MM.1S (cell line): ENCODE measurements at regions not wholly inside any gene's neighbourhood (a gene's known extent, or its start where the extent isn't known, plus 50 kb on each side); places are given as distances from the start of the nearest gene placed in this dataset.

Experiments
- DNase-seq: peaks from one replicate; pipeline ENCODE4 v3.0.0-alpha.2; 2015
- H2AFZ ChIP-seq: fragments of 300-600 bp; sonication (generic); 2 replicates; pipeline ENCODE4 v1.6.0; 2016; ENCODE audit warnings: antibody characterized with exemption, low read length
- H3F3A ChIP-seq: fragments of 300-600 bp; sonication (generic); 2 replicates; pipeline ENCODE4 v1.6.1; 2016; ENCODE audit warnings: mild to moderate bottlenecking, antibody characterized with exemption, low read length, moderate library complexity, mixed read lengths; ENCODE audit not compliant: insufficient read depth
- H3K27ac ChIP-seq: fragments of 300-600 bp; sonication (generic); 2 replicates; pipeline ENCODE4 v1.5.1; 2016; ENCODE audit warnings: mild to moderate bottlenecking, low read length
- H3K27me3 ChIP-seq: fragments of 300-600 bp; sonication (generic); replicated peaks from 2 replicates; pipeline ENCODE4 v1.6.0; 2016; ENCODE audit warnings: low read length; ENCODE audit not compliant: insufficient read depth
- H3K36me3 ChIP-seq: fragments of 300-600 bp; sonication (generic); replicated peaks from 2 replicates; pipeline ENCODE4 v1.6.1; 2016; ENCODE audit warnings: mild to moderate bottlenecking, low read length, mixed read lengths; ENCODE audit not compliant: insufficient read depth
- H3K4me1 ChIP-seq: fragments of 300-600 bp; sonication (generic); 2 replicates; pipeline ENCODE4 v1.6.1; 2016; ENCODE audit warnings: low read length, mixed read lengths
- H3K4me2 ChIP-seq: fragments of 300-600 bp; sonication (generic); 2 replicates; pipeline ENCODE4 v1.6.0; 2016; ENCODE audit warnings: low read depth, low read length
- H3K4me3 ChIP-seq: fragments of 300-600 bp; sonication (generic); 2 replicates; pipeline ENCODE4 v1.5.1; 2016; ENCODE audit warnings: low read length, mixed read lengths
- H3K79me2 ChIP-seq: fragments of 300-600 bp; sonication (generic); 2 replicates; pipeline ENCODE4 v1.6.1; 2016; ENCODE audit warnings: mixed run types, low read length, mixed read lengths
- H3K9ac ChIP-seq: fragments of 300-600 bp; sonication (generic); 2 replicates; pipeline ENCODE4 v1.6.1; 2016; ENCODE audit warnings: low read length, mixed read lengths
- H3K9me2 ChIP-seq: fragments of 300-600 bp; sonication (generic); replicated peaks from 2 replicates; pipeline ENCODE4 v1.6.1; 2016; ENCODE audit warnings: mild to moderate bottlenecking, low read length, mixed read lengths; ENCODE audit not compliant: insufficient read depth
- H3K9me3 ChIP-seq: fragments of 300-600 bp; sonication (generic); replicated peaks from 2 replicates; pipeline ENCODE4 v1.6.1; 2016; ENCODE audit warnings: mild to moderate bottlenecking, low read length, mixed read lengths; ENCODE audit not compliant: insufficient read depth
- H4K20me1 ChIP-seq: fragments of 300-600 bp; sonication (generic); 2 replicates; pipeline ENCODE4 v1.6.1; 2016; ENCODE audit warnings: mild to moderate bottlenecking, low read length, moderate library complexity, mixed read lengths; ENCODE audit not compliant: insufficient read depth
- EZH2 ChIP-seq: fragments of 300-600 bp; sonication (generic); optimal IDR thresholded peaks from 2 replicates; pipeline ENCODE3; 2017; ENCODE audit warnings: low read depth, mild to moderate bottlenecking, antibody characterized with exemption, low read length, mixed read lengths
- EZH2phosphoT487 ChIP-seq: fragments of 300-600 bp; sonication (generic); IDR thresholded peaks from 2 replicates; pipeline ENCODE4 v1.6.1; 2018; ENCODE audit warnings: antibody characterized with exemption, low read length
- TF ChIP-seq, protein P1 (sequence below): fragments of 300-600 bp; sonication (generic); IDR thresholded peaks from 2 replicates; pipeline ENCODE4 v1.5.1; 2016; ENCODE audit warnings: antibody characterized with exemption, low read length, mixed read lengths

DNA sequence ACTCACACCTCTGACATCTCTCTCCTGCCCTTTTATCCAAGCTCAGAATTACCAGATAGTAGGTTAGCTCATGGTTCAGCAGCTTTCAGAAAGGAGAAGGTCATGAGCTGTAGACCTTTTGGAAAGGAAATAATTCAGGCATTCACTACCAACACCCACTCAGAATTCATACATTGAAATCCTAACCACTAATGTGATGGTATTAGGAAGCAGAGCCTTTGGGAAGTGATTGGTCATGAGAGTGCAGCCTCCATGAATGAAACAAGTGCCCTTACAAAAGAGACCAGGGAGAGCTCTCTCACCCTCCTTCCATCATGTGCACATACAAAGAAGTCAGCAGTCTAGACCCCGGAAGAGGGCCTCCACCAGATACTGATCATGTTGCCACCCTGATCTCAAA lies 315.8 kb upstream of the CCDC54 start:
- no peaks in the 10 kb centered on the region for H3K79me2 ChIP-seq
- H3K27me3 ChIP-seq = no peaks in the 10 kb centered on the region
- DNase-seq = no peak
- no peaks in the 10 kb centered on the region for H4K20me1 ChIP-seq
- no peak overlapping the region for H2AFZ ChIP-seq
- no peak overlapping the region for H3K4me3 ChIP-seq
- H3K4me1 ChIP-seq = no peaks in the 10 kb centered on the region
- TF ChIP-seq, protein P1, sequence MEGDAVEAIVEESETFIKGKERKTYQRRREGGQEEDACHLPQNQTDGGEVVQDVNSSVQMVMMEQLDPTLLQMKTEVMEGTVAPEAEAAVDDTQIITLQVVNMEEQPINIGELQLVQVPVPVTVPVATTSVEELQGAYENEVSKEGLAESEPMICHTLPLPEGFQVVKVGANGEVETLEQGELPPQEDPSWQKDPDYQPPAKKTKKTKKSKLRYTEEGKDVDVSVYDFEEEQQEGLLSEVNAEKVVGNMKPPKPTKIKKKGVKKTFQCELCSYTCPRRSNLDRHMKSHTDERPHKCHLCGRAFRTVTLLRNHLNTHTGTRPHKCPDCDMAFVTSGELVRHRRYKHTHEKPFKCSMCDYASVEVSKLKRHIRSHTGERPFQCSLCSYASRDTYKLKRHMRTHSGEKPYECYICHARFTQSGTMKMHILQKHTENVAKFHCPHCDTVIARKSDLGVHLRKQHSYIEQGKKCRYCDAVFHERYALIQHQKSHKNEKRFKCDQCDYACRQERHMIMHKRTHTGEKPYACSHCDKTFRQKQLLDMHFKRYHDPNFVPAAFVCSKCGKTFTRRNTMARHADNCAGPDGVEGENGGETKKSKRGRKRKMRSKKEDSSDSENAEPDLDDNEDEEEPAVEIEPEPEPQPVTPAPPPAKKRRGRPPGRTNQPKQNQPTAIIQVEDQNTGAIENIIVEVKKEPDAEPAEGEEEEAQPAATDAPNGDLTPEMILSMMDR = no peak
- TF ChIP-seq EZH2 (no peak), EZH2phosphoT487 (no peak)
- H3F3A ChIP-seq = no peaks in the 10 kb centered on the region
- H3K27ac ChIP-seq = no peak overlapping the region
- H3K9me3 ChIP-seq = no peaks in the 10 kb centered on the region
- H3K9ac ChIP-seq = no peak overlapping the region
- no peak overlapping the region for H3K4me2 ChIP-seq
- no peaks in the 10 kb centered on the region for H3K36me3 ChIP-seq
- H3K9me2 ChIP-seq = no peaks in the 10 kb centered on the region

DNA sequence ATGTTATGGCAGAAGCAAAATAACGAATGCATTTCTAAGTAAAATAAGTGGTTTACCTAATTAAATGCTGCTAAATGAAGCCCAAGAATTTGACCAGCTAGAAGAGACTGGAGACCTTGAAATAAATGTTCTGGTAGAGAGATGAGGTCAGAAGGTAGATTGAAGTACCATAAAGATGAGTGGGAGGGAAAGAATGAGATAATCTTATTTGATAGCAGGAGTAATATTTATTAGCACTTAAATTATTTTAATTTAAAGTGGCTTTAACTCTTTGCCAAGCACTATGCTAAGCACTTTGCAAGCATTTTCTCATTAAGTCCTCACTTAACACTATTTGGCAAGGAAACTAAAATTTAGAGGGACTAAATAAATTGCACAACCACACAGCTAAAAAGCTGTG lies 314.9 kb upstream of the CCDC54 start:
- H4K20me1 ChIP-seq = no peaks in the 10 kb centered on the region
- H3K4me2 ChIP-seq = no peak overlapping the region
- H3K79me2 ChIP-seq = no peaks in the 10 kb centered on the region
- H2AFZ ChIP-seq = no peak overlapping the region
- no peak overlapping the region for H3K9ac ChIP-seq
- DNase-seq = no peak
- no peaks in the 10 kb centered on the region for H3F3A ChIP-seq
- H3K4me3 ChIP-seq = no peak overlapping the region
- no peaks in the 10 kb centered on the region for H3K4me1 ChIP-seq
- no peaks in the 10 kb centered on the region for H3K9me2 ChIP-seq
- H3K27ac ChIP-seq = no peak overlapping the region
- H3K27me3 ChIP-seq = no peaks in the 10 kb centered on the region
- TF ChIP-seq EZH2phosphoT487 = no peak
- TF ChIP-seq EZH2 = no peak
- TF ChIP-seq, protein P1 = no peak
- no peaks in the 10 kb centered on the region for H3K36me3 ChIP-seq
- no peaks in the 10 kb centered on the region for H3K9me3 ChIP-seq

DNA sequence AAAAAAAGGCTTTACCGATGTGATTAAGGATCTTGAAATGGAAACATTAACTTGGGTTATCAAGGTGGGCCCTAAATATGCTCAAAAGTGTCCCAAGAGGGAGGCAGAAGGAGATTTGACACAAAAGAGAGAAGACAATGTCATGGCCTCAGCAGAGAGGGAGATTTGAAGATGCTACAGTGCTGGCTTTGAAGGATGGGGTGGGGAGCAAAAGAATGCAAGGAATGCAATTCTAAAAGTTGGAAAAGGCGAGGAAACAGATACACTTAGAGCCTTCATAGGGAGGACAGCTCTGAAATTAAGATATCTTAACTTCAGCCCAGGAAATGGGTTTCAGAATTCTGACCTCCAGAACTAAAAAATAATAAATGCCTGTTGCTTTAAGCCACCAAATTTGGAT lies 314.5 kb upstream of the CCDC54 start:
- Histone ChIP-seq H3K4me2 (no peak overlapping the region), H3K9me3 (no peaks in the 10 kb centered on the region), H3K36me3 (no peaks in the 10 kb centered on the region), H3K4me1 (no peaks in the 10 kb centered on the region), H3K9ac (no peak overlapping the region), H3K27me3 (no peaks in the 10 kb centered on the region), H2AFZ (no peak overlapping the region), H3K4me3 (no peak overlapping the region), H3F3A (no peaks in the 10 kb centered on the region), H3K79me2 (no peaks in the 10 kb centered on the region), H3K9me2 (no peaks in the 10 kb centered on the region), H3K27ac (no peak overlapping the region), H4K20me1 (no peaks in the 10 kb centered on the region)
- TF ChIP-seq EZH2 (no peak), EZH2phosphoT487 (no peak)
- TF ChIP-seq, protein P1 = no peak
- no peak for DNase-seq
